ENCODE measurements at regions not wholly inside any gene's neighbourhood (a gene's known extent, or its start where the extent isn't known, plus 50 kb on each side); places are given as distances from the start of the nearest gene placed in this dataset.

- TF ChIP-seq, protein P1, sequence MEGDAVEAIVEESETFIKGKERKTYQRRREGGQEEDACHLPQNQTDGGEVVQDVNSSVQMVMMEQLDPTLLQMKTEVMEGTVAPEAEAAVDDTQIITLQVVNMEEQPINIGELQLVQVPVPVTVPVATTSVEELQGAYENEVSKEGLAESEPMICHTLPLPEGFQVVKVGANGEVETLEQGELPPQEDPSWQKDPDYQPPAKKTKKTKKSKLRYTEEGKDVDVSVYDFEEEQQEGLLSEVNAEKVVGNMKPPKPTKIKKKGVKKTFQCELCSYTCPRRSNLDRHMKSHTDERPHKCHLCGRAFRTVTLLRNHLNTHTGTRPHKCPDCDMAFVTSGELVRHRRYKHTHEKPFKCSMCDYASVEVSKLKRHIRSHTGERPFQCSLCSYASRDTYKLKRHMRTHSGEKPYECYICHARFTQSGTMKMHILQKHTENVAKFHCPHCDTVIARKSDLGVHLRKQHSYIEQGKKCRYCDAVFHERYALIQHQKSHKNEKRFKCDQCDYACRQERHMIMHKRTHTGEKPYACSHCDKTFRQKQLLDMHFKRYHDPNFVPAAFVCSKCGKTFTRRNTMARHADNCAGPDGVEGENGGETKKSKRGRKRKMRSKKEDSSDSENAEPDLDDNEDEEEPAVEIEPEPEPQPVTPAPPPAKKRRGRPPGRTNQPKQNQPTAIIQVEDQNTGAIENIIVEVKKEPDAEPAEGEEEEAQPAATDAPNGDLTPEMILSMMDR (IDR thresholded peaks at IDR 0.05; ENCODE audit: low read depth, low read length): no peak
- TF ChIP-seq POLR2A (IDR thresholded peaks at IDR 0.05; ENCODE audit: extremely low read depth, insufficient read length) (no peak), MAX (IDR thresholded peaks at IDR 0.05; ENCODE audit: low read depth, low read length) (no peak), MYC (IDR thresholded peaks at IDR 0.05; ENCODE audit: low read depth, low read length) (no peak)
These were observed 521.8 kb downstream of the MED13L start for GRCh38 chr12:115755725-115756085.
